ENCODE measurements at regions not wholly inside any gene's neighbourhood (a gene's known extent, or its start where the extent isn't known, plus 50 kb on each side); places are given as distances from the start of the nearest gene placed in this dataset.
"Not testable (repeated sequence)": the region's sequence is repeated elsewhere in the genome, so short reads cannot be mapped to it uniquely, and the experiment has no call there.

DNA sequence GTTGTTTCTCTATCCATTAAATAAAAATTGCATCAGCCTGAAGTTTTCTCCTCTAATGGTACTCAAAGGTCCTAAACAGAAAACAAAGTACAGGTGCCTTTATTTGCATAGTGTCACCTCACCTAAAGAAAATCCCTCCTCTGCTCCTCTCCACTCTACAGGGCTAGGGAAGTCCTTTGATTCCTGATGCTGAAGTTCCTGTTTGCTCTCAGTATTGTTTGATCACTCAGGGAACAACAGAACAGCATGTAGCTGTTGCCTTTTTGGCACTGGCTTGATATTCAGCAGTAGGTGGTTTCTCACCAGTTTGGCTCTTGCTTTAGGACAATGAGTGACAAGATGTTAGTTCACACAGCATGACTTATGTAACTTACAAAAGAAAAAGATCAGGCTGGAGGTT, 156.2 kb upstream of the SLC7A11 start:
- H3K27ac ChIP-seq = peak overlapping the region; percentile 7; the same call in 1 of the 2 replicates
- TF ChIP-seq, protein P1, sequence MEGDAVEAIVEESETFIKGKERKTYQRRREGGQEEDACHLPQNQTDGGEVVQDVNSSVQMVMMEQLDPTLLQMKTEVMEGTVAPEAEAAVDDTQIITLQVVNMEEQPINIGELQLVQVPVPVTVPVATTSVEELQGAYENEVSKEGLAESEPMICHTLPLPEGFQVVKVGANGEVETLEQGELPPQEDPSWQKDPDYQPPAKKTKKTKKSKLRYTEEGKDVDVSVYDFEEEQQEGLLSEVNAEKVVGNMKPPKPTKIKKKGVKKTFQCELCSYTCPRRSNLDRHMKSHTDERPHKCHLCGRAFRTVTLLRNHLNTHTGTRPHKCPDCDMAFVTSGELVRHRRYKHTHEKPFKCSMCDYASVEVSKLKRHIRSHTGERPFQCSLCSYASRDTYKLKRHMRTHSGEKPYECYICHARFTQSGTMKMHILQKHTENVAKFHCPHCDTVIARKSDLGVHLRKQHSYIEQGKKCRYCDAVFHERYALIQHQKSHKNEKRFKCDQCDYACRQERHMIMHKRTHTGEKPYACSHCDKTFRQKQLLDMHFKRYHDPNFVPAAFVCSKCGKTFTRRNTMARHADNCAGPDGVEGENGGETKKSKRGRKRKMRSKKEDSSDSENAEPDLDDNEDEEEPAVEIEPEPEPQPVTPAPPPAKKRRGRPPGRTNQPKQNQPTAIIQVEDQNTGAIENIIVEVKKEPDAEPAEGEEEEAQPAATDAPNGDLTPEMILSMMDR (conservative IDR thresholded peaks at IDR 0.05) = no peak

DNA sequence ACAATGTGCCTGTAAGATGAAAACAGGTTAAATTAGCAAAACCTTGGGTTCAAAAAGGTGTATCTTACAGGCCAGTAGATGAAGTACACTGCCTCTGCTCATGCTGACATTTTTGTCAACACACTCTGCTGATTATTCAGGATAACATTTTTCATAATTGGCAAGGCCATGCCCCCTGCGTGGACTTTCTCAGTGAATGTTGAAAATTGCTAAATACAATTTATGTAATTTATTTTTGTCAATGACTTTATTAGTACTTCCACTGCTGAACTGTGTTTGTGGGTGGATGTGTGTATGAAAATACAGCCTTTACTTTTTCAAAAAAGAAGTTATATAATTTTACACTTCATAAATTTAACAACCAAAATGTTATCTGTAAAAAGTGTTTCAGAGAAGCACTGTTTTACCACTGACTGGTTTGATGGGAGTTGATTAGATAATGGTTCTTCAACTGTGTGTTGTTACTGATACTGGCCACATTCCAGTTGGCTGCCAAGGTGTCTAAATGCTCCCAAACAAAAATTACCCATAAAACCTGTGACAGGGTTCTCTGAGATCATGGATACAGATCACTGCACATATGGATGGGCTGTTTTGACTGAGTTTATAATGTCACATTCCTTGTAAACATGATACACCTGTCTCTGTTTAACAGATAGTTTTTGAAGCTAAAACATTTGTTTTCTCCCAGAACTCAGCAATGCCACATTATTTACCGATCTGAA, 151.9 kb upstream of the SLC7A11 start:
- peak overlapping the region; percentile 29; the same call in 1 of the 2 replicates for H3K27ac ChIP-seq
- TF ChIP-seq, protein P1 (conservative IDR thresholded peaks at IDR 0.05) = no peak

DNA sequence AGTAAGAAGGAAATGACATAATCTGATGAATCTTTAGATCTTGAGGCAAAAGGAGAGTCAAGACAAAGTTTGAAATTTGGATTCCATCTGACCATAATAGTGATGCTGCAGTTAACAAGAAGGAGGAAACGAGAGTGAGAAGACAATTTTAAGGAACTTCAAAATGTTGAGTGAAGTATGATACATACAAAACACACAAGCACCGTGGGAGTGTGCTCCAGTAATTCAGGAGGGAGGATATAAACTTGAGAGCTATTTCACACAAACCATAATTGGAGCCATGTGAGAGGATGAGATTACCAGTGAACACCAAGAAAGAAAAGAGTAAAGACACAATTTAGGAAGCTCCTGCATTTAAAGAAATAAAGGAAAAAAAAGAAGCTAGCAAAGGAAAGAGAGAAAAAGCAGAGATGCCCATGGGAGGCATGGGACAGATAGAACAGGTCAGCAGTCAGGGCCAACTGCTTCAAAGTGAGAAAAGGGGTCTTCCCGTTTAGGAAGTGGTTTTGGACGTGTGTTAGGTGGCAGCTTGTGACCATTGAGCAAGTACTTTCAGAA, 150.7 kb upstream of the SLC7A11 start:
- H3K27ac ChIP-seq = no peak overlapping the region
- TF ChIP-seq, protein P1 (conservative IDR thresholded peaks at IDR 0.05) = no peak

DNA sequence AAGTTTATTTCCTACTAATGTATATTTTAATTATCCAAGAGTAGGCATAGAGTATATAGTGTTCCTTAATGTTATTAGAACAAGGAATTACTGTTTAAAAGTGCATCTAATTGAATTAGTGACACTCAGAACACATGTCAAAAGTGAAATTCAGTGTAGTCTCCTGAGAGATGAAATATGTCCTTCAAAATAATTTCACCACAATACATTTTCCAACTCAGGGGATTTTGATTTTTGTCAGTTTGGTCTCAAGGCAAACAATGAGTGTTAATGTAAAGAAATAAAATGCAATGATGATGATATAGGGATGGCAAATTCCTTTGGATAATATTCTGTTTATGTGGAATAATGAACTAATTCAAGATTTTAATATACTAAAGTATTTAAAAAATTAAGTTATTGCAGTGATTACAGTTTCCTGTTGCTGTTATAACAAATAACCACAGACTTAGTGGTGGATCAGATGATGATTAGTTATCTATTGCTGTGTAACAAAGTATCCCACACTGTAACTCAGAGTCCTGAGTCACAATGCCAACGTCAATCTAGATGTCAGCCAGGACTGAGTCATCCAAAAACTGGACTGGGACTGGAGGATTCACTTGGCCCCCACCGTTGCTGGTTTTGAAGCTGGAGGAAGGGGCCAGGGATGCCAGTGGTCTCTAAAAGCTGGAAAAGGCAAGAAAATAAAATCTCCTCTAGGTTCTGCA, 148.0 kb upstream of the SLC7A11 start:
- no peak overlapping the region for H3K27ac ChIP-seq
- TF ChIP-seq, protein P1 (conservative IDR thresholded peaks at IDR 0.05) = no peak

DNA sequence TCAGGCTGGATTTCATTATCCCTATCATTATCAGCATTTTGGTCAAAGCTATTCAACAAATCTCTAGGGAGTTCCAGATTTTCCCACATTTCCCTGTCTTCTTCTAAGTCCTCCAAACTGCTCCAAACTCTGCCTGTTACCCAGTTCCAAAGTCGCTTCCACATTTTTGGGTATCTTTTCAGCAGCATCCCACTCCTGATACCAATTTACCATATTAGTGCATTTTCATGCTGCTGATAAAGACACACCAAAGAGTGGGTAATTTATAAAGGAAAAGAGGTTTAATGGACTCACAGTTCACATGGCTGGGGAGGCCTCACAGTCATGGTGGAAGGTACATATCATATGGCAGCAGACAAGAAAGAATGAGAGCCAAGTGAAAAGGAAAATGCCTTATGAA, 132.8 kb upstream of the SLC7A11 start:
- H3K27ac ChIP-seq = no peak overlapping the region
- TF ChIP-seq, protein P1 (conservative IDR thresholded peaks at IDR 0.05) = no peak

DNA sequence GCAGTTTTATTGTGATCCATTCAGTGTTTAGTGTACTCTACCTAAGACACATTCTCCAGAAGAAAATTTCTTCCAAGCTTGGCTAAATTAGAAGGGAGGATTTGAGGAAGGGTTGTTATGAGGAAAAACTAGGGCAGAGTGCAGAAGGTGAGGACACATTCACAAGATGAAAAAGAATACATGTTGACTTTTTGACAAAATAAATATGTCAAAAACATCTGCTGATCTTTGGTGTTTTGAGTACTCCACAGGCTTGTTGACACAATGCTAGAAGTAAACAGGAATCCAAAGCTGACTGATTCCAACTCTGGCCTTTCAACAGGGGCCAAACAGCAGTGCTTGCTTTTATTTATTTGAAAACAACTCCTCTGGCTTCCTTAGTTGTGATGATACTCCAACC, 125.8 kb upstream of the SLC7A11 start:
- TF ChIP-seq, protein P1 (conservative IDR thresholded peaks at IDR 0.05) = no peak
- no peak overlapping the region for H3K27ac ChIP-seq

DNA sequence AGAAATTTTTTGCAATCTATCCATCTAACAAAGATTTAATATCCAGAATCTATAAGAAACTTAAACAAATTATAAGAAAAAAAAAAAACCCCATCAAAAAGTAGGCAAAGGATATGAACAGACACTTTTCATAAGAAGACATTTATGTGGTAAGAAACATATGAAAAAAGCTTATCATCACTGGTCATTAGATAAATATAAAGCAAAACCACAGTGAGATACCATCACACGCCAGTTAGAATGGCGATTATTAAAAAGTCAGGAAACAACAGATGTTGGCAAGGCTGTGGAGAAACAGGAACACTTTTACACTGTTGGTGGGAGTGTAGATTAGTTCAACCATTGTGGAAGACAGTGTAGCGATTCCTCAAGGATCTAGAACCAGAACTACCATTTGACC, 110.3 kb upstream of the SLC7A11 start:
- not testable (repeated sequence) for H3K27ac ChIP-seq

DNA sequence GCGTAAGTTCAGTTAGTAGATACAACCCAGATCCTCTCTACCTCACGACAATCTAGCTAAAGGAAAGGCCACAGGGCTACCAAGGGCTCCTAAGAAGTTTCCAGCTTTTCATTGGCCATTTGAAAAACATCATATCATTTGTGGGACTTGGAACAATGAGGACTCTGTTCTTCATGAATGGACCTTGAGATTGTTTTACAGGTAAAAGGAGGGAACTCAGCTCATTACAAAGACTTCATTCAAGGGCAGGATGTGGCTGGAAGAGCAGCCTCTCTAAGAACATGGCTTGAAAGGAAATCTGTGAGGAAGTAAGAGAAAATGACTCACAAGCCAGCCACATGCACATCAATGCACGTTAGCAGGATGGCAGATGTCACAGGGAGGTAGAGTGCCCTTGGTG, 105.9 kb upstream of the SLC7A11 start:
- TF ChIP-seq, protein P1 (conservative IDR thresholded peaks at IDR 0.05) = no peak
- H3K27ac ChIP-seq = no peak overlapping the region

All from VCaP (cell line).